GM18520 (cell line): ENCODE measurements at regions not wholly inside any gene's neighbourhood (a gene's known extent, or its start where the extent isn't known, plus 50 kb on each side); places are given as distances from the start of the nearest gene placed in this dataset.
"Not testable (repeated sequence)": the region's sequence is repeated elsewhere in the genome, so short reads cannot be mapped to it uniquely, and the experiment has no call there.

Experiments
- ATAC-seq: cut with Tn5 transposase; IDR thresholded peaks from one replicate; pipeline ENCODE4 v1.9.1; 2021; ENCODE audit not compliant: unreplicated experiment

GRCh38 chr21:35197992-35198431 lies 148.9 kb upstream of the RUNX1 start:
- ATAC-seq = no peak

- no peak for ATAC-seq
Measured at GRCh38 chr21:35197191-35197590, 148.1 kb upstream of the RUNX1 start.

- ATAC-seq = no peak
Measured at GRCh38 chr21:35196128-35196527, 147.0 kb upstream of the RUNX1 start.

GRCh38 chr21:35195232-35195631 lies 146.1 kb upstream of the RUNX1 start:
- ATAC-seq = no peak

GRCh38 chr21:35191754-35192153 lies 142.7 kb upstream of the RUNX1 start:
- no peak for ATAC-seq

GRCh38 chr21:35191128-35191527 lies 142.0 kb upstream of the RUNX1 start:
- ATAC-seq = no peak

- ATAC-seq = no peak
Measured at GRCh38 chr21:35190201-35190701, 141.1 kb upstream of the RUNX1 start.

- ATAC-seq = no peak
Measured at GRCh38 chr21:35189077-35189863, 140.2 kb upstream of the RUNX1 start.

- not testable (repeated sequence) for ATAC-seq
Measured at GRCh38 chr21:35183389-35183788, 134.3 kb upstream of the RUNX1 start.

- ATAC-seq = no peak
Measured at GRCh38 chr21:35179990-35180540, 131.0 kb upstream of the RUNX1 start.

GRCh38 chr21:35178827-35179226 lies 129.7 kb upstream of the RUNX1 start:
- no peak for ATAC-seq

GRCh38 chr21:35178098-35178497 lies 129.0 kb upstream of the RUNX1 start:
- ATAC-seq = no peak

GRCh38 chr21:35172231-35172630 lies 123.1 kb upstream of the RUNX1 start:
- ATAC-seq = no peak

GRCh38 chr21:35171385-35171784 lies 122.3 kb upstream of the RUNX1 start:
- ATAC-seq = no peak

- no peak for ATAC-seq
Measured at GRCh38 chr21:35170818-35171217, 121.7 kb upstream of the RUNX1 start.

- ATAC-seq = no peak
Measured at GRCh38 chr21:35170244-35170643, 121.1 kb upstream of the RUNX1 start.

GRCh38 chr21:35169574-35169973 lies 120.5 kb upstream of the RUNX1 start:
- no peak for ATAC-seq

- no peak for ATAC-seq
Measured at GRCh38 chr21:35168735-35169134, 119.6 kb upstream of the RUNX1 start.

- no peak for ATAC-seq
Measured at GRCh38 chr21:35164971-35165483, 115.9 kb upstream of the RUNX1 start.

GRCh38 chr21:35164380-35164779 lies 115.3 kb upstream of the RUNX1 start:
- ATAC-seq = no peak

- ATAC-seq = no peak
Measured at GRCh38 chr21:35163411-35163810, 114.3 kb upstream of the RUNX1 start.

- ATAC-seq = no peak
Measured at GRCh38 chr21:35162831-35163230, 113.7 kb upstream of the RUNX1 start.
